Fibroblast of pulmonary artery (primary cell): ENCODE measurements at regions not wholly inside any gene's neighbourhood (a gene's known extent, or its start where the extent isn't known, plus 50 kb on each side); places are given as distances from the start of the nearest gene placed in this dataset.

ENCODE experiments used
- DNase-seq: peaks from one replicate; pipeline ENCODE4 v3.0.0-alpha.2; 2010; ENCODE audit warnings: low read depth
- H3K4me3 ChIP-seq: replicated peaks from 2 replicates; pipeline ENCODE4 v1.5.1; 2011; ENCODE audit warnings: low read depth, mild to moderate bottlenecking, control low read depth, low read length, moderate library complexity
- CTCF ChIP-seq: IDR thresholded peaks from 2 replicates; pipeline ENCODE4 v1.5.1; 2011; ENCODE audit warnings: mild to moderate bottlenecking, control low read depth, low read length, inconsistent platforms; ENCODE audit errors: missing control alignments

GRCh38 chrX:39915596-39915995 is 182.2 kb downstream of the BCOR start:
- no peak for TF ChIP-seq CTCF
- H3K4me3 ChIP-seq, result no peak overlapping the region
- DNase-seq, result no peak

GRCh38 chrX:39921838-39922237 is 175.9 kb downstream of the BCOR start:
- no peak overlapping the region for H3K4me3 ChIP-seq
- TF ChIP-seq CTCF, result no peak

GRCh38 chrX:39922488-39922887 is 175.3 kb downstream of the BCOR start:
- H3K4me3 ChIP-seq, result no peak overlapping the region
- no peak for TF ChIP-seq CTCF
- no peak for DNase-seq

More at GRCh38 chrX:39921838-39922237, 175.9 kb downstream of the BCOR start:
- DNase-seq, result no peak

GRCh38 chrX:39922926-39923325 is 174.8 kb downstream of the BCOR start:
- no peak for TF ChIP-seq CTCF
- DNase-seq, result no peak

GRCh38 chrX:39927380-39927779 is 170.4 kb downstream of the BCOR start:
- no peak for TF ChIP-seq CTCF
- no peak overlapping the region for H3K4me3 ChIP-seq

More at GRCh38 chrX:39922926-39923325, 174.8 kb downstream of the BCOR start:
- H3K4me3 ChIP-seq, result no peak overlapping the region

GRCh38 chrX:39928704-39929378 is 168.9 kb downstream of the BCOR start:
- TF ChIP-seq CTCF, result no peak

More at GRCh38 chrX:39927380-39927779, 170.4 kb downstream of the BCOR start:
- no peak for DNase-seq

More at GRCh38 chrX:39928704-39929378, 168.9 kb downstream of the BCOR start:
- no peak overlapping the region for H3K4me3 ChIP-seq
- no peak for DNase-seq
